AG09319 (cell line): ENCODE measurements at regions not wholly inside any gene's neighbourhood (a gene's known extent, or its start where the extent isn't known, plus 50 kb on each side); places are given as distances from the start of the nearest gene placed in this dataset.
"Not testable (repeated sequence)": the region's sequence is repeated elsewhere in the genome, so short reads cannot be mapped to it uniquely, and the experiment has no call there.

Source experiments
- DNase-seq: peaks from one replicate; pipeline ENCODE4 v3.0.0-alpha.2; 2010; ENCODE audit warnings: low read depth; ENCODE audit errors: extremely low read depth
- CTCF ChIP-seq: IDR thresholded peaks from 2 replicates; pipeline ENCODE4 v1.5.1; 2011; ENCODE audit warnings: low read depth, mild to moderate bottlenecking, inconsistent platforms, low read length, moderate library complexity

GRCh38 chr3:139226731-139227130 is 117.1 kb upstream of the MRPS22 start:
- DNase-seq = no peak

DNA sequence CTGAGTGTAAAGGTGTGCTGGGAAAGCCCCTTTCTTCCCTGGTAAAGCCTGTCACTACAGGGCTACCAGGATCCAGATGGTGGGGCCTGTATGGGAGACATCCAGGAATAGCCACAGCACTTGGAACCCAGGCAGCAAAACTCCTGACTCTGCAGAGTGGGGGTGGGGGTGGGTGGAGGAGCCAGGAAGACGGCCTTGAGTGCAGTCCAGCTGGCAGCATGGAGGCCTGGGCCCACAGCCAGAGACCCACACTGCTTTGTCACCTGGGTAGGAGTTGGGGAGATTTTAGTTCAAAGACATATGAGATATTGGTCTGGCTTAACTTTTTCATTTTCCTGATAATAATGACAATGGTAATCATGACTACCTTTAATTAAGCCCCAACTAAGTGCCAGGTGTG is 116.7 kb upstream of the MRPS22 start:
- no peak for DNase-seq
- TF ChIP-seq CTCF = no peak

More at GRCh38 chr3:139226731-139227130, 117.1 kb upstream of the MRPS22 start:
- TF ChIP-seq CTCF = no peak

- no peak for TF ChIP-seq CTCF
- no peak for DNase-seq
Measured at GRCh38 chr3:139227827-139228226, 116.0 kb upstream of the MRPS22 start.

GRCh38 chr3:139230391-139230790 is 113.4 kb upstream of the MRPS22 start:
- DNase-seq = peak; percentile 62
- no peak for TF ChIP-seq CTCF

GRCh38 chr3:139231555-139232281 is 112.1 kb upstream of the MRPS22 start:
- TF ChIP-seq CTCF = no peak
- no peak for DNase-seq

DNA sequence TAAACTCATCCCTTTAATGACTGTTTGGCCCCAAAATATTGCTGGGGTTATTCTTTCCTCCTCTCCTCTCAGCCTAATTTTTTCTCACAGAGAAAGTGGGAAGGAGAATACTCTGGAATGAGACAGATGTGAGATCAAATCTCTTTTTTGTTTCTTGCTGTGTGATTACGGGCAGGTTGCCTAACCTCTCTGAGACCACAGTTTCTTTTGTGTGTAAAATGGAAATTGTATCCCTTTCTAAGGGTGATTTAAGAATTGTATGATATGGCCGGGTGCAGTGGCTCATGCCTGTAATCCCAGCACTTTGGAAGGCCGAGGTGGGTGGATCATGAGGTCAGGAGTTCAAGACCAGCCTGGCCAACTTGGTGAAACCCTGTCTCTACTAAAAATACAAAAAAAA is 111.5 kb upstream of the MRPS22 start:
- not testable (repeated sequence) for DNase-seq

DNA sequence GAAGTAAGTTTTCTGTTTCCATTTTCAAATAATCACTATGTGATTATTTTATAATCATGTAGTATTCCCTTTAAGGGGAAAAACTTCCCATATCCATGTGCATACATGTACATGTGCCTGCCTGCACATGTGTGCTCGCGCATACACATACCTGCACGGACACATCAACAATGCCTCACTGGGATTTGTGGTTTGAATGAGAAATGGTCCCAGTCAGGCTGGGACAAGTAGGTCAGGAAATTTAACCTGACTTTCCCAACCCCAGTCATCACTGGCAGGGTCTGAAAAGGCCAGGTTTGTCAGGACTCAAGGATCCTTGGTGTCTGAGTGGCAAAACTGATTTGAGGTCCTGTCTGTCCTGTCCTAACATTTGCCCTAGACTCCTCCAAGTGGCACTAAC is 109.3 kb upstream of the MRPS22 start:
- no peak for TF ChIP-seq CTCF
- DNase-seq = no peak

DNA sequence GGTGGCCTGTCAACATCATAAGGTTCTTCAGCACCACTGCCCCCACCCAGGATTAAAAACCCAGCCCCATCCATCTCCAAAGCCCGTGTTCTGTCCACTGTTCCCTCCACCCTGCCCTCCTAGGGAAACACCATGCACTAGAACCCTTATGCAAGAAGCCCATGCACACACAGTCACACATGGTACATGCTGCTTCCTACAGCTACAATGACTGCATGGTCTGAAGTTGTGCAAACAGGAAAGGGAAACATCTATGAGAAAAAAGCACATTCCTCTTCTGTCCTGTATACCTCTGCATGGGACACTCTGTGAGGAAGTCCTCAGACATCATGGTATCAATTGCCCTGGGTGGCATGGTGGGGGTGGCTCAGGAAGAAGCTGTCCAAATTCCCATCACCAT is 108.6 kb upstream of the MRPS22 start:
- no peak for TF ChIP-seq CTCF
- DNase-seq = no peak
